ENCODE measurements at regions not wholly inside any gene's neighbourhood (a gene's known extent, or its start where the extent isn't known, plus 50 kb on each side); places are given as distances from the start of the nearest gene placed in this dataset.

GRCh38 chr11:101727451-101727850 is 143.6 kb upstream of the TRPC6 start:
- TF ChIP-seq, protein P1, sequence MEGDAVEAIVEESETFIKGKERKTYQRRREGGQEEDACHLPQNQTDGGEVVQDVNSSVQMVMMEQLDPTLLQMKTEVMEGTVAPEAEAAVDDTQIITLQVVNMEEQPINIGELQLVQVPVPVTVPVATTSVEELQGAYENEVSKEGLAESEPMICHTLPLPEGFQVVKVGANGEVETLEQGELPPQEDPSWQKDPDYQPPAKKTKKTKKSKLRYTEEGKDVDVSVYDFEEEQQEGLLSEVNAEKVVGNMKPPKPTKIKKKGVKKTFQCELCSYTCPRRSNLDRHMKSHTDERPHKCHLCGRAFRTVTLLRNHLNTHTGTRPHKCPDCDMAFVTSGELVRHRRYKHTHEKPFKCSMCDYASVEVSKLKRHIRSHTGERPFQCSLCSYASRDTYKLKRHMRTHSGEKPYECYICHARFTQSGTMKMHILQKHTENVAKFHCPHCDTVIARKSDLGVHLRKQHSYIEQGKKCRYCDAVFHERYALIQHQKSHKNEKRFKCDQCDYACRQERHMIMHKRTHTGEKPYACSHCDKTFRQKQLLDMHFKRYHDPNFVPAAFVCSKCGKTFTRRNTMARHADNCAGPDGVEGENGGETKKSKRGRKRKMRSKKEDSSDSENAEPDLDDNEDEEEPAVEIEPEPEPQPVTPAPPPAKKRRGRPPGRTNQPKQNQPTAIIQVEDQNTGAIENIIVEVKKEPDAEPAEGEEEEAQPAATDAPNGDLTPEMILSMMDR (conservative IDR thresholded peaks at IDR 0.05), result no peak
- H3K23ac ChIP-seq (ENCODE audit: insufficient read length, low read depth, low read length), result no peak overlapping the region
- H2BK12ac ChIP-seq (ENCODE audit: insufficient read length, low read depth, low read length), result no peak overlapping the region
- no peak overlapping the region for H2AFZ ChIP-seq (ENCODE audit: low read length)
- H3K4me1 ChIP-seq (ENCODE audit: insufficient read depth, low read length), result no peaks in the 10 kb centered on the region
- no peak overlapping the region for H2BK120ac ChIP-seq (ENCODE audit: low read depth, low read length, poor library complexity, severe bottlenecking)
- Mint-ChIP-seq H3K36me3 (ENCODE audit: insufficient read depth in 1 of 3, low read depth in 3 of 3) (no peaks in the 10 kb centered on the region), H3K9me3 (no peaks in the 10 kb centered on the region), H3K27me3 (ENCODE audit: low read depth) (no peaks in the 10 kb centered on the region), H3K4me3 (no peak overlapping the region), H3K4me1 (peaks cover 4 to 8% of the 10 kb centered on the region in 2 experiments; a peak in 2 of 4 replicates), H3K27ac (no peak overlapping the region)
- no peak overlapping the region for H4K5ac ChIP-seq (ENCODE audit: insufficient read length, low read depth, low read length)
- H4K20me1 ChIP-seq (ENCODE audit: control insufficient read depth, insufficient read depth, insufficient read length), result no peaks in the 10 kb centered on the region
- H4K8ac ChIP-seq (replicated peaks; ENCODE audit: insufficient read length, low read depth, low read length), result no peak overlapping the region
- H2BK20ac ChIP-seq (ENCODE audit: low read depth, low read length, poor library complexity, severe bottlenecking), result no peak overlapping the region
- DNase-seq, result no peak
- H3K23me2 ChIP-seq (ENCODE audit: insufficient read length, low read depth, low read length, poor library complexity, severe bottlenecking), result no peaks in the 10 kb centered on the region
- no peak overlapping the region for H2AK5ac ChIP-seq (ENCODE audit: insufficient read length, low read length)
- no peak overlapping the region for H3K9ac ChIP-seq (ENCODE audit: extremely low read depth, insufficient read length, low read length)
- no peak overlapping the region for H3K4me2 ChIP-seq (ENCODE audit: insufficient read depth, insufficient read length, low read length)
- no peak overlapping the region for H3K4ac ChIP-seq (ENCODE audit: low read depth, low read length)
- H2BK5ac ChIP-seq (ENCODE audit: insufficient read length, low read length), result no peak overlapping the region
- no CpG with 5 or more reads among the region's 3 CpGs for WGBS (ENCODE audit: extremely low coverage, insufficient read length, low lambda C conversion rate)
- no peaks in the 10 kb centered on the region for H3K79me1 ChIP-seq (ENCODE audit: insufficient read depth, low read depth, low read length, poor library complexity, severe bottlenecking)
- no peaks in the 10 kb centered on the region for H3K79me2 ChIP-seq (ENCODE audit: insufficient read depth, low read length)
- no peak overlapping the region for H3K27ac ChIP-seq (ENCODE audit: insufficient read length, low read depth, low read length)
- no peak overlapping the region for H3K18ac ChIP-seq (ENCODE audit: insufficient read length, low read depth, low read length)
- H3K27me3 ChIP-seq (ENCODE audit: insufficient read depth, low read length), result no peaks in the 10 kb centered on the region
- H3K14ac ChIP-seq (ENCODE audit: insufficient read depth, low read length), result no peak overlapping the region
- no peak overlapping the region for H4K91ac ChIP-seq (ENCODE audit: insufficient read length, low read depth, low read length)
- no peaks in the 10 kb centered on the region for H3K9me3 ChIP-seq (ENCODE audit: control insufficient read depth, low read depth, low read length)
- no peak overlapping the region for H2BK15ac ChIP-seq (ENCODE audit: low read depth, low read length)
- H3T11ph ChIP-seq (ENCODE audit: low read length), result no peak overlapping the region
- no peak overlapping the region for H3K56ac ChIP-seq (ENCODE audit: insufficient read length, low read depth, low read length)

Measured in H9 (cell line).